ENCODE measurements at regions not wholly inside any gene's neighbourhood (a gene's known extent, or its start where the extent isn't known, plus 50 kb on each side); places are given as distances from the start of the nearest gene placed in this dataset.

DNA sequence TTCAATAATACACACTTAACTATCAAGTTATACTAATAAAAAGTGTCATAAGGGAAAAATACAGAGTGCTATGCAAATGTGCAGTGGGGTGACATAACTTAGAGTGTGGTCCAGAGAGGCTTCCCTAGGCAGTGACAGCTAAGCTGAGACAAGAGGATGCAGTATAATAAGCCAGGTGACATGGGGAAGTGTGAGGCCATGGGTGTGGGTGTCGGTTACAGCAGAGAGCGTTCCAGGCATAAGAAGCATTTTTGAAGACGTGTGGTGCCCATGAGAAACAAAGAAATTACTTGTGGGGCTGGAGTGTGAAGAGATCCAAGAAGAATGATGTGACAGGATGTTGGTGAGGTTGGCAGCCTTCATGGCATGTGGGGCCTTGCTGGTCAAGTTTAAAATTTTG, 78.1 kb upstream of the PICALM start:
- TF ChIP-seq EZH2 (IDR thresholded peaks at IDR 0.05; ENCODE audit: insufficient read depth, poor library complexity, severe bottlenecking) (no peak), EZH2phosphoT487 (IDR thresholded peaks at IDR 0.05; ENCODE audit: insufficient read depth, low read depth) (no peak)
